Adrenal gland (tissue), 9 donors: ENCODE measurements at regions not wholly inside any gene's neighbourhood (a gene's known extent, or its start where the extent isn't known, plus 50 kb on each side); places are given as distances from the start of the nearest gene placed in this dataset.
"Not testable (repeated sequence)": the region's sequence is repeated elsewhere in the genome, so short reads cannot be mapped to it uniquely, and the experiment has no call there.

ENCODE experiments used
- DNase-seq, 7 donors: peaks; one replicate each; pipeline ENCODE4 v3.0.0-alpha.2; 2019 to 2020
- H3K27ac ChIP-seq, 5 donors: fragments of 200-600 bp; sonication (generic) in 4 of 5; 1 replicate in 3 of 5; 2 replicates in 2 of 5; pipeline versions ENCODE4 v1.5.1 to v1.8.0; 2016 to 2020; ENCODE audit warnings: mild to moderate bottlenecking in 1 of 5
- H3K27me3 ChIP-seq: fragments of 200-600 bp; 2 replicates; pipeline ENCODE4 v1.8.0; 2021
- H3K36me3 ChIP-seq, 2 donors: fragments of 200-600 bp; replicated peaks in 1 of 2; 1 replicate in 1 of 2; 2 replicates in 1 of 2; pipeline versions ENCODE4 v1.5.1 to v1.8.0; 2018 to 2022
- H3K4me1 ChIP-seq, 2 donors: fragments of 200-600 bp; replicated peaks in 1 of 2; 1 replicate in 1 of 2; 2 replicates in 1 of 2; pipeline versions ENCODE4 v1.5.1 to v1.8.0; 2018 to 2021
- H3K4me3 ChIP-seq, 4 donors: fragments of 200-600 bp; sonication (generic) in 3 of 4; one replicate each; pipeline ENCODE4 v1.5.1; 2016 to 2018
- H3K9me3 ChIP-seq, 3 donors: fragments of 200-600 bp; sonication (generic) in 1 of 3; replicated peaks in 1 of 3; 1 replicate in 2 of 3; 2 replicates in 1 of 3; pipeline versions ENCODE4 v1.5.1 to v1.8.0; 2016 to 2021
- POLR2A ChIP-seq, 2 donors: fragments of 450-650 bp; IDR thresholded peaks; one replicate each; pipeline ENCODE4 v1.6.1; 2017; ENCODE audit warnings: antibody characterized with exemption in 2 of 2, mild to moderate bottlenecking in 2 of 2, moderate library complexity in 1 of 2
- WGBS, 4 donors: extraction: QIAGEN DNeasy Blood & Tissue Kit in 2 of 4; methylation state at CpG; one replicate each; pipeline versions ENCODE4 v1.1.5 to v1.1.7; 2013 to 2017; 5-methylcytosine and 5-hydroxymethylcytosine counted together
- intact Hi-C, 2 donors: fragments of 100-400 bp; cut with DNase I; formaldehyde crosslinking; loops; one replicate each; pipeline versions ENCODE4 v1.14.1 to v1.15.0; 2022 to 2023
- TF ChIP-seq, protein P1 (sequence below), 6 experiments: fragments of 450-650 bp in 4 of 6; fragments of 200-600 bp in 2 of 6; sonication (generic) in 1 of 6; IDR thresholded peaks; 1 replicate in 5 of 6; 2 replicates in 1 of 6; pipeline versions ENCODE4 v1.5.1 to v1.8.0; 2016 to 2021; ENCODE audit warnings: antibody characterized with exemption in 6 of 6, mild to moderate bottlenecking in 2 of 6, moderate library complexity in 1 of 6
- donor health status: healthy with polysubstance abuse.
- donor health status: Bipolar disorder and iron deficiency.
- donor health status: DM: yes; HTN: yes; CAD: no.
- donor health status: DM: no; HTN: no; CAD: no.
- donor health status: DM: no; HTN: no; CAD: no.

DNA sequence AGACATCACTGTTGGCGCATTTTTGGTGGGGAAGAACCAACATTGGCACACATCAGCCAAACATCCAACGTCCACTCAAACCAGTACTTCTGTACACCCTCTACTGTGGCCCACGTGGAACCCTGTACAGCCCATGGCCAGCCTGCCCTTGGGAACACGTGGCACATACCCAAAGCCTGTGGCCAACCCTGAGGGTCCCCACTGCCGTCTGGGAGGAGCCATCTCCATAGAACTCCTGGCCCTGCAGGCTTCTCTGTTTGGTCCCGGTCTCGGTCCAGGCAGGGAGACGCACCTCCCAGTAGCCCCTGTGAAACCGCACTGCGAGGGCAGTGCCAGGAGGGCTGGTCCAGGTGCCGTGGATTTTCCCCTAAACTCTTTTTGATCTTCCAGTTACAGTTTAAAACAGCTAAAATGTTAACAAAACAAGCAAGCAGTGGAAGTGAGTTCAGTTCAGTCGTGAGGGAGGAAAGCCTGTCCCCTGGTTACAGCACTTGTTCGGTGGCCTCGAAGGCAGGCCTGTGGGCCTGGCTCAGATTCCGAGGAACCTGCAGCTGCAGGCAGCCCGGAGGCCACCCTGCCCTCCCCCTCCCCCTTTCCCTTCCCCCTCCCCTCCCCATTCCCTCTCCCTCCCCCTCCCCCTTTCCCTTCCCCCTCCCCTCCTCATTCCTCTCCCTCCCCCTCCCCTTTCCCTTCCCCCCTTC lies 233.7 kb downstream of the DLL1 start:
- 79 to 84% (median 81%) methylated on average over 13 to 16 of the region's 16 CpGs for WGBS, 4 donors
- no peak overlapping the region for H3K4me3 ChIP-seq
- intact Hi-C loops: no loop called here
- DNase-seq: peak in 2 of 7 donors; percentile 2 to 18
- H3K4me1 ChIP-seq: no peaks in the 10 kb centered on the region
- no peak overlapping the region for H3K27ac ChIP-seq
- TF ChIP-seq, protein P1, sequence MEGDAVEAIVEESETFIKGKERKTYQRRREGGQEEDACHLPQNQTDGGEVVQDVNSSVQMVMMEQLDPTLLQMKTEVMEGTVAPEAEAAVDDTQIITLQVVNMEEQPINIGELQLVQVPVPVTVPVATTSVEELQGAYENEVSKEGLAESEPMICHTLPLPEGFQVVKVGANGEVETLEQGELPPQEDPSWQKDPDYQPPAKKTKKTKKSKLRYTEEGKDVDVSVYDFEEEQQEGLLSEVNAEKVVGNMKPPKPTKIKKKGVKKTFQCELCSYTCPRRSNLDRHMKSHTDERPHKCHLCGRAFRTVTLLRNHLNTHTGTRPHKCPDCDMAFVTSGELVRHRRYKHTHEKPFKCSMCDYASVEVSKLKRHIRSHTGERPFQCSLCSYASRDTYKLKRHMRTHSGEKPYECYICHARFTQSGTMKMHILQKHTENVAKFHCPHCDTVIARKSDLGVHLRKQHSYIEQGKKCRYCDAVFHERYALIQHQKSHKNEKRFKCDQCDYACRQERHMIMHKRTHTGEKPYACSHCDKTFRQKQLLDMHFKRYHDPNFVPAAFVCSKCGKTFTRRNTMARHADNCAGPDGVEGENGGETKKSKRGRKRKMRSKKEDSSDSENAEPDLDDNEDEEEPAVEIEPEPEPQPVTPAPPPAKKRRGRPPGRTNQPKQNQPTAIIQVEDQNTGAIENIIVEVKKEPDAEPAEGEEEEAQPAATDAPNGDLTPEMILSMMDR (IDR thresholded peaks at IDR 0.05): no peak
- no peak for TF ChIP-seq POLR2A (IDR thresholded peaks at IDR 0.05)
- no peaks in the 10 kb centered on the region for H3K9me3 ChIP-seq
- no peaks in the 10 kb centered on the region for H3K36me3 ChIP-seq
- no peaks in the 10 kb centered on the region for H3K27me3 ChIP-seq

DNA sequence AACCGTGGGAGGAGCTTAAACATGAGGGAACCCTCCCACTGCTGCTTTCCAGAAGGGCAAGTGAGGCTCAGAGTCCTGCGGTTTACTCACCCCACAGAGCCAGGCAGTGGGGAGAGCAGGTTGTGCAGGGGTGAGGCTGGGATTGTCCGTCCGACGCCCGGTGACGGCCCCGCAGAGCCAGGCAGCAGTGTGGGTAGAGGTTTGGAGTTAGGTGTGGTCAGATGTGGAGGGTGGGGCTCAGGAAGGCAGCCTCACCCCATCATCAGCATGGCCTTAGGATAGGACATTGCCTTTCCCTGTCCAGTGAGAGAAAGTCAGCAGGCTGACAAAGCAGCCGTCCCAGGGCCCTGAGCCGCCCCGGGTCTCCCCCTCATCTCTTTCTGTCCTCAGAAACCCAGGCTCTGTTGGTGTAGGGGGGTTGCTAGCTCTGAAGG lies 234.6 kb downstream of the DLL1 start:
- no peak overlapping the region for H3K4me3 ChIP-seq
- H3K36me3 ChIP-seq: no peaks in the 10 kb centered on the region
- intact Hi-C loops: no loop called here
- H3K27me3 ChIP-seq: no peaks in the 10 kb centered on the region
- H3K27ac ChIP-seq: no peak overlapping the region
- no peak for DNase-seq
- H3K9me3 ChIP-seq: no peaks in the 10 kb centered on the region
- no peaks in the 10 kb centered on the region for H3K4me1 ChIP-seq
- TF ChIP-seq, protein P1 (IDR thresholded peaks at IDR 0.05): no peak
- no peak for TF ChIP-seq POLR2A (IDR thresholded peaks at IDR 0.05)
- 79 to 90% (median 83%) methylated on average over 6 to 11 of the region's 11 CpGs for WGBS, 4 donors

DNA sequence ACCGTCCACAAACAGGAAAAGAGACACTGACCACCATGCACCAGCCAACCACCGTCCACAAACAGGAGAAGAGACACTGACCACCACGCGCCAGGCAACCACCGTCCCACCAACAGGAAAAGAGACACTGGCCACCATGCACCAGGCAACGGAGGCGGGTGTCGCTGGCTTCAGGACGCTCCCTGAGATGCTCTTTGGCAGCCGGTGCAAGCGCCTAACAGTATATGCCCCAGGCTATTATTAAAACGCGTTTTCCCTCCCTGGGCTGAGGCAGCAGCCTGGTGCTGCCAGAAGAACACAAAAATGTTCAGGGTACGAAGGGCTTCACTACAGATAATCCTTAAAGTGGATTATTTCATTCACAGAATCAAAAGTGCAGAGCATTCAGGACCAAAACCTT lies 235.1 kb downstream of the DLL1 start:
- H3K27me3 ChIP-seq, H3K9me3 ChIP-seq, H3K4me1 ChIP-seq, intact Hi-C loops, H3K36me3 ChIP-seq, H3K4me3 ChIP-seq, H3K27ac ChIP-seq: not testable (repeated sequence)
- 84 to 92% (median 88%) methylated on average over 5 to 14 of the region's 14 CpGs for WGBS, 4 donors
- peak in 1 of 7 donors; percentile 17 for DNase-seq

DNA sequence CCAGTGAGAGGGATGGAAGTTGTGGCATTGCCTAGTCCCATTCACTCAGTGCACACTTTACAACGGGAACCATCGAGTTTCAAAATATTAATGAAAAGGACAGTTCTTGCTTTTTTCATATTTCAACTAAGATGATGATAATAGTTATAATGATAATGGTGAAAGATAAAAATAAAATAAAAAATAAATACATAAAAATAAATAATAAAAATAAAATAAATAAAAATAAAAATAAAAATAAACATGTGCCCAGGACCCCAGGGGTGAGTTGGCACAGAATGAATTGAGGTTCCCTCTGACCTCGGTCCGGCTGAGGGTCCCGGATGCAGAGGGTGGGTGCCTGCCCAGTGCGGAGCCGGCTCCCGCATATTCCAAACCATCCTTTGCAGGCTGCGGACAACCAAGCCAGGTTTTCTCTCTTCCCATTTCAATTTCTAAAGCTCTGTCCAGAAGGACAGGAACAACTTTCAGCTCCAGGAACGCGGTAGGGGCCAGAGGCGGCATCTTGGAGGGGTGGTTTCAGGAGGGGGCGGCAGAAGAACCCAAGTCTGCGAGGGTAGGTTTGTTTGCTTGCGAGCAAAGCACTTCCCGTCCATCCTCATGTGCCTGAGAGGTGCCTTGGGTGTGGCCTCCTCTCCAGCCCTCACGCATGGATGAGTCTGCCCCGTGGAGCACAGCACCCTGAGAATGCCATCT lies 236.8 kb downstream of the DLL1 start:
- H3K27ac ChIP-seq: no peak overlapping the region
- TF ChIP-seq, protein P1 (IDR thresholded peaks at IDR 0.05): no peak
- TF ChIP-seq POLR2A (IDR thresholded peaks at IDR 0.05): no peak
- H3K9me3 ChIP-seq: no peaks in the 10 kb centered on the region
- intact Hi-C loops: no loop called here
- no peaks in the 10 kb centered on the region for H3K36me3 ChIP-seq
- no peaks in the 10 kb centered on the region for H3K4me1 ChIP-seq
- no peak overlapping the region for H3K4me3 ChIP-seq
- no peaks in the 10 kb centered on the region for H3K27me3 ChIP-seq
- DNase-seq: peak in 1 of 7 donors; percentile 28
- WGBS, 4 donors: 77 to 86% (median 84%) methylated on average over 17 to 18 of the region's 18 CpGs
